Memory B cell (primary cell): ENCODE measurements at regions not wholly inside any gene's neighbourhood (a gene's known extent, or its start where the extent isn't known, plus 50 kb on each side); places are given as distances from the start of the nearest gene placed in this dataset.
"Not testable (repeated sequence)": the region's sequence is repeated elsewhere in the genome, so short reads cannot be mapped to it uniquely, and the experiment has no call there.

Experiments used
- ATAC-seq: fragments of 150-1000 bp; cut with Tn5 transposase; 2 replicates; pipeline ENCODE4 v1.10.0; 2021; ENCODE audit warnings: low read depth, mild to moderate bottlenecking, moderate library complexity
- DNase-seq, 2 donors: peaks; one replicate each; pipeline ENCODE4 v3.0.0; 2022; ENCODE audit warnings: low spot score in 2 of 2
- H3K27ac Mint-ChIP-seq: one replicate; pipeline ENCODE4 v1.8.0; 2022; ENCODE audit warnings: mild to moderate bottlenecking, moderate library complexity, mixed read lengths
- H3K27me3 Mint-ChIP-seq: one replicate; pipeline ENCODE4 v1.8.0; 2022; ENCODE audit warnings: mixed read lengths
- H3K36me3 Mint-ChIP-seq: one replicate; pipeline ENCODE4 v1.8.0; 2022; ENCODE audit warnings: mild to moderate bottlenecking, mixed read lengths
- H3K4me1 Mint-ChIP-seq: one replicate; pipeline ENCODE4 v1.8.0; 2022; ENCODE audit warnings: mixed read lengths
- H3K4me3 Mint-ChIP-seq: one replicate; pipeline ENCODE4 v1.8.0; 2022; ENCODE audit warnings: mild to moderate bottlenecking, moderate library complexity, mixed read lengths
- H3K9me3 Mint-ChIP-seq: one replicate; pipeline ENCODE4 v1.8.0; 2022; ENCODE audit warnings: mixed read lengths

- Mint-ChIP-seq H3K4me3 (no peak overlapping the region), H3K4me1 (peaks cover 3% of the 10 kb centered on the region), H3K27ac (no peak overlapping the region), H3K9me3 (peaks cover 2% of the 10 kb centered on the region), H3K27me3 (peaks cover 17% of the 10 kb centered on the region), H3K36me3 (peaks cover 4% of the 10 kb centered on the region)
- no peak for DNase-seq
- ATAC-seq = no peak
Measured at GRCh38 chr3:11898611-11899325, 52.1 kb upstream of the TAMM41 start.

GRCh38 chr3:11899389-11899788 is 52.7 kb upstream of the TAMM41 start:
- not testable (repeated sequence) for H3K9me3 Mint-ChIP-seq, H3K27ac Mint-ChIP-seq, DNase-seq, H3K4me3 Mint-ChIP-seq, H3K4me1 Mint-ChIP-seq, H3K36me3 Mint-ChIP-seq, ATAC-seq
- H3K27me3 Mint-ChIP-seq = peaks cover 15% of the 10 kb centered on the region

GRCh38 chr3:11899826-11900225 is 53.1 kb upstream of the TAMM41 start:
- ATAC-seq = no peak
- peaks cover 15% of the 10 kb centered on the region for H3K27me3 Mint-ChIP-seq
- H3K4me3 Mint-ChIP-seq = no peak overlapping the region
- H3K4me1 Mint-ChIP-seq = peaks cover 3% of the 10 kb centered on the region
- peaks cover 4% of the 10 kb centered on the region for H3K36me3 Mint-ChIP-seq
- no peak overlapping the region for H3K27ac Mint-ChIP-seq
- peaks cover 2% of the 10 kb centered on the region for H3K9me3 Mint-ChIP-seq
- no peak for DNase-seq

- no peak for ATAC-seq
Measured at GRCh38 chr3:11900824-11901223, 54.1 kb upstream of the TAMM41 start.

GRCh38 chr3:11901286-11901875 is 54.7 kb upstream of the TAMM41 start:
- Mint-ChIP-seq H3K27me3 (peaks cover 9% of the 10 kb centered on the region), H3K4me3 (no peak overlapping the region), H3K36me3 (no peaks in the 10 kb centered on the region), H3K27ac (no peak overlapping the region), H3K4me1 (peaks cover 3% of the 10 kb centered on the region), H3K9me3 (peaks cover 2% of the 10 kb centered on the region)
- no peak for DNase-seq
- no peak for ATAC-seq

More at GRCh38 chr3:11900824-11901223, 54.1 kb upstream of the TAMM41 start:
- Mint-ChIP-seq H3K27me3 (peaks cover 9% of the 10 kb centered on the region), H3K27ac (no peak overlapping the region), H3K9me3 (peaks cover 2% of the 10 kb centered on the region), H3K36me3 (no peaks in the 10 kb centered on the region), H3K4me1 (peaks cover 3% of the 10 kb centered on the region), H3K4me3 (no peak overlapping the region)
- no peak for DNase-seq

GRCh38 chr3:11903047-11903446 is 56.4 kb upstream of the TAMM41 start:
- Mint-ChIP-seq H3K36me3 (no peaks in the 10 kb centered on the region), H3K27ac (no peak overlapping the region), H3K9me3 (peaks cover 2% of the 10 kb centered on the region), H3K27me3 (peaks cover 4% of the 10 kb centered on the region), H3K4me1 (peaks cover 6% of the 10 kb centered on the region), H3K4me3 (no peak overlapping the region)
- no peak for ATAC-seq
- no peak for DNase-seq

- ATAC-seq (no peak), DNase-seq (no peak)
- Mint-ChIP-seq H3K4me1 (peaks cover 7% of the 10 kb centered on the region), H3K27me3 (peaks cover 2% of the 10 kb centered on the region), H3K36me3 (no peaks in the 10 kb centered on the region), H3K9me3 (peaks cover 2% of the 10 kb centered on the region), H3K4me3 (no peak overlapping the region), H3K27ac (no peak overlapping the region)
Measured at GRCh38 chr3:11903447-11903846, 56.8 kb upstream of the TAMM41 start.

GRCh38 chr3:11904157-11904556 is 57.5 kb upstream of the TAMM41 start:
- no peak overlapping the region for H3K4me3 Mint-ChIP-seq
- H3K27me3 Mint-ChIP-seq = peaks cover under 1% of the 10 kb centered on the region
- ATAC-seq = no peak
- DNase-seq = no peak
- peaks cover 11% of the 10 kb centered on the region for H3K4me1 Mint-ChIP-seq
- peaks cover 2% of the 10 kb centered on the region for H3K9me3 Mint-ChIP-seq
- H3K27ac Mint-ChIP-seq = no peak overlapping the region
- H3K36me3 Mint-ChIP-seq = no peaks in the 10 kb centered on the region

GRCh38 chr3:11906407-11906806 is 59.7 kb upstream of the TAMM41 start:
- H3K27me3 Mint-ChIP-seq = peaks cover 2% of the 10 kb centered on the region
- no peak for DNase-seq
- H3K4me1 Mint-ChIP-seq = peaks cover 12% of the 10 kb centered on the region
- H3K36me3 Mint-ChIP-seq = no peaks in the 10 kb centered on the region
- no peak overlapping the region for H3K4me3 Mint-ChIP-seq
- no peak overlapping the region for H3K27ac Mint-ChIP-seq
- H3K9me3 Mint-ChIP-seq = peaks cover 2% of the 10 kb centered on the region
- no peak for ATAC-seq

- H3K4me3 Mint-ChIP-seq = no peak overlapping the region
- no peak overlapping the region for H3K27ac Mint-ChIP-seq
- DNase-seq (no peak), ATAC-seq (no peak)
- peaks cover 2% of the 10 kb centered on the region for H3K27me3 Mint-ChIP-seq
- peaks cover 11% of the 10 kb centered on the region for H3K4me1 Mint-ChIP-seq
- H3K36me3 Mint-ChIP-seq = no peaks in the 10 kb centered on the region
- peaks cover under 1% of the 10 kb centered on the region for H3K9me3 Mint-ChIP-seq
Measured at GRCh38 chr3:11907667-11908660, 61.3 kb upstream of the TAMM41 start.

- ATAC-seq = peak; percentile 56
- peaks cover 9% of the 10 kb centered on the region for H3K4me1 Mint-ChIP-seq
- peak overlapping the region; percentile 20 for H3K27ac Mint-ChIP-seq
- DNase-seq = no peak
- no peaks in the 10 kb centered on the region for H3K9me3 Mint-ChIP-seq
- H3K4me3 Mint-ChIP-seq = peak overlapping the region; percentile 63
- H3K36me3 Mint-ChIP-seq = no peaks in the 10 kb centered on the region
- peaks cover 3% of the 10 kb centered on the region for H3K27me3 Mint-ChIP-seq
Measured at GRCh38 chr3:11908981-11909698, 62.5 kb upstream of the TAMM41 start.

GRCh38 chr3:11909726-11910125 is 63.0 kb upstream of the TAMM41 start:
- Mint-ChIP-seq H3K27ac (peak overlapping the region; percentile 20), H3K4me3 (peak overlapping the region; percentile 2), H3K36me3 (no peaks in the 10 kb centered on the region), H3K4me1 (peaks cover 9% of the 10 kb centered on the region), H3K27me3 (peaks cover 3% of the 10 kb centered on the region), H3K9me3 (no peaks in the 10 kb centered on the region)
- no peak for ATAC-seq
- no peak for DNase-seq

- not testable (repeated sequence) for H3K27me3 Mint-ChIP-seq, H3K4me1 Mint-ChIP-seq, H3K36me3 Mint-ChIP-seq, ATAC-seq, H3K27ac Mint-ChIP-seq, H3K9me3 Mint-ChIP-seq, DNase-seq, H3K4me3 Mint-ChIP-seq
Measured at GRCh38 chr3:11910216-11910930, 63.7 kb upstream of the TAMM41 start.
